CD8-positive, alpha-beta memory T cell (primary cell): ENCODE measurements at regions not wholly inside any gene's neighbourhood (a gene's known extent, or its start where the extent isn't known, plus 50 kb on each side); places are given as distances from the start of the nearest gene placed in this dataset.

Experiments
- CTCF ChIA-PET: fragments of 350-600 bp; sonication (Branson Sonifier 250); formaldehyde crosslinking; loops from one replicate; lab custom pipeline; 2021; ENCODE audit warnings: antibody characterized with exemption; lab: Charles Lee
- POLR2A ChIA-PET: fragments of 350-600 bp; sonication (Branson Sonifier 250); formaldehyde crosslinking; loops from one replicate; lab custom pipeline; 2021; ENCODE audit warnings: antibody characterized with exemption; lab: Charles Lee
- DNase-seq, 5 donors: peaks; one replicate each; pipeline versions ENCODE4 v3.0.0 to v3.0.0-alpha.2; 2020 to 2022; ENCODE audit warnings: mixed read lengths in 1 of 5
- H3K27ac ChIP-seq: one replicate; pipeline ENCODE4 v1.7.0; 2013; ENCODE audit warnings: low read depth, mild to moderate bottlenecking, low read length, moderate library complexity
- H3K27me3 ChIP-seq: 2 replicates; pipeline ENCODE4 v1.7.0; 2013; ENCODE audit warnings: low read length, mild to moderate bottlenecking; ENCODE audit not compliant: insufficient read depth, poor library complexity, severe bottlenecking
- H3K36me3 ChIP-seq: 2 replicates; pipeline ENCODE4 v1.7.0; 2013; ENCODE audit warnings: mild to moderate bottlenecking, low read length, moderate library complexity; ENCODE audit not compliant: insufficient read depth
- H3K4me1 ChIP-seq: 2 replicates; pipeline ENCODE4 v1.7.0; 2013; ENCODE audit warnings: mild to moderate bottlenecking, low read length, moderate library complexity; ENCODE audit not compliant: insufficient read depth
- H3K4me3 ChIP-seq: 2 replicates; pipeline ENCODE4 v1.7.0; 2013; ENCODE audit warnings: mild to moderate bottlenecking, low read length
- H3K9me3 ChIP-seq: 2 replicates; pipeline ENCODE4 v1.7.0; 2013; ENCODE audit warnings: mild to moderate bottlenecking, low read length
- H3K27ac Mint-ChIP-seq, 8 donors: one replicate each; pipeline ENCODE4 v1.8.0; 2020 to 2021; ENCODE audit warnings: mixed read lengths in 8 of 8, mild to moderate bottlenecking in 6 of 8, inconsistent platforms in 3 of 8, moderate library complexity in 3 of 8
- H3K27me3 Mint-ChIP-seq, 2 donors: one replicate each; pipeline ENCODE4 v1.8.0; 2020 to 2021; ENCODE audit warnings: mixed read lengths in 2 of 2, mild to moderate bottlenecking in 1 of 2, moderate library complexity in 1 of 2
- H3K36me3 Mint-ChIP-seq, 3 donors: one replicate each; pipeline ENCODE4 v1.8.0; 2020 to 2021; ENCODE audit warnings: mixed read lengths in 3 of 3, inconsistent platforms in 1 of 3, mild to moderate bottlenecking in 1 of 3
- H3K4me1 Mint-ChIP-seq, 3 donors: one replicate each; pipeline ENCODE4 v1.8.0; 2020 to 2021; ENCODE audit warnings: mixed read lengths in 3 of 3, inconsistent platforms in 1 of 3, mild to moderate bottlenecking in 1 of 3
- H3K4me3 Mint-ChIP-seq, 7 donors: one replicate each; pipeline ENCODE4 v1.8.0; 2020 to 2021; ENCODE audit warnings: mixed read lengths in 7 of 7, mild to moderate bottlenecking in 6 of 7, moderate library complexity in 4 of 7, inconsistent platforms in 2 of 7
- H3K9me3 Mint-ChIP-seq, 5 donors: one replicate each; pipeline ENCODE4 v1.8.0; 2020 to 2022; ENCODE audit warnings: mixed read lengths in 5 of 5, mild to moderate bottlenecking in 3 of 5, moderate library complexity in 2 of 5, inconsistent platforms in 1 of 5

GRCh38 chr6:105994591-105995390 is 91.3 kb upstream of the PRDM1 start:
- Mint-ChIP-seq H3K4me3 (peak overlapping the region; percentile 83 to 97 (median 92)), H3K4me1 (peaks cover 21 to 42% (median 30%) of the 10 kb centered on the region in 3 donors), H3K36me3 (peaks cover 0 to 12% (median 0%) of the 10 kb centered on the region in 3 donors), H3K9me3 (no peaks in the 10 kb centered on the region), H3K27ac (peak overlapping the region; percentile 89 to 97 (median 94)), H3K27me3 (peaks cover 12 to 30% of the 10 kb centered on the region in 2 donors)
- DNase-seq = peak in 4 of 5 donors; percentile 24 to 68 (median 26)
- H3K27me3 ChIP-seq = peaks cover 12% of the 10 kb centered on the region
- peak overlapping the region; percentile 72 for H3K27ac ChIP-seq
- ChIA-PET CTCF (interaction anchor here (0.9 to 5.7 kb wide), 9 partner anchors 8 to 564 kb away, joined by 3 to 48 read pairs (median 4); partner anchors contain the start of gene PRDM1), POLR2A (interaction anchor here (0.6 to 4.3 kb wide), 6 partner anchors 13 to 512 kb away, joined by 3 to 22 read pairs (median 4); partner anchors contain the start of gene PRDM1)
- peak overlapping the region; percentile 74 for H3K4me3 ChIP-seq
- no peaks in the 10 kb centered on the region for H3K36me3 ChIP-seq
- H3K9me3 ChIP-seq = no peaks in the 10 kb centered on the region
- peaks cover 22% of the 10 kb centered on the region for H3K4me1 ChIP-seq

GRCh38 chr6:105994118-105994590 is 92.0 kb upstream of the PRDM1 start:
- H3K27me3 Mint-ChIP-seq = peaks cover 9 to 30% of the 10 kb centered on the region in 2 donors
- Histone ChIP-seq H3K4me3 (peak overlapping the region; percentile 74), H3K4me1 (peaks cover 22% of the 10 kb centered on the region), H3K9me3 (no peaks in the 10 kb centered on the region), H3K27ac (peak overlapping the region; percentile 72), H3K27me3 (peaks cover 12% of the 10 kb centered on the region), H3K36me3 (no peaks in the 10 kb centered on the region)
- no peaks in the 10 kb centered on the region for H3K9me3 Mint-ChIP-seq
- H3K36me3 Mint-ChIP-seq = peaks cover 0 to 12% (median 0%) of the 10 kb centered on the region in 3 donors
- ChIA-PET POLR2A (interaction anchor here (0.6 to 4.3 kb wide), 7 partner anchors 13 to 511 kb away, joined by 3 to 22 read pairs (median 4); partner anchors contain the start of gene PRDM1), CTCF (interaction anchor here (0.9 to 5.7 kb wide), 8 partner anchors 9 to 563 kb away, joined by 3 to 48 read pairs (median 4); partner anchors contain the start of gene PRDM1)
- H3K27ac Mint-ChIP-seq = peak overlapping the region; percentile 89 to 97 (median 94)
- DNase-seq = peak; percentile 29 to 75 (median 55)
- peaks cover 21 to 42% (median 30%) of the 10 kb centered on the region in 3 donors for H3K4me1 Mint-ChIP-seq
- H3K4me3 Mint-ChIP-seq = peak overlapping the region; percentile 83 to 97 (median 92)

- Mint-ChIP-seq H3K27me3 (peaks cover 9 to 30% of the 10 kb centered on the region in 2 donors), H3K36me3 (peaks cover 0 to 12% (median 0%) of the 10 kb centered on the region in 3 donors), H3K9me3 (no peaks in the 10 kb centered on the region), H3K27ac (peak overlapping the region; percentile 89 to 99 (median 94)), H3K4me1 (peaks cover 21 to 42% (median 30%) of the 10 kb centered on the region in 3 donors), H3K4me3 (peak overlapping the region; percentile 83 to 97 (median 92))
- Histone ChIP-seq H3K27me3 (peaks cover 12% of the 10 kb centered on the region), H3K9me3 (no peaks in the 10 kb centered on the region), H3K27ac (peak overlapping the region; percentile 72), H3K36me3 (no peaks in the 10 kb centered on the region), H3K4me1 (peaks cover 22% of the 10 kb centered on the region), H3K4me3 (peak overlapping the region; percentile 74)
- CTCF ChIA-PET = interaction anchor here (0.9 to 5.7 kb wide), 11 partner anchors 10 to 562 kb away, joined by 3 to 48 read pairs (median 4); partner anchors contain the start of gene PRDM1
- POLR2A ChIA-PET = interaction anchor here (0.6 to 4.3 kb wide), 13 partner anchors 12 to 511 kb away, joined by 3 to 22 read pairs (median 4); partner anchors contain the start of gene PRDM1
- no peak for DNase-seq
These were observed 92.6 kb upstream of the PRDM1 start for GRCh38 chr6:105993341-105994117.

- Histone ChIP-seq H3K27ac (peak overlapping the region; percentile 79), H3K9me3 (no peaks in the 10 kb centered on the region), H3K4me3 (peak overlapping the region; percentile 93), H3K36me3 (no peaks in the 10 kb centered on the region), H3K27me3 (peaks cover 12% of the 10 kb centered on the region), H3K4me1 (peaks cover 22% of the 10 kb centered on the region)
- Mint-ChIP-seq H3K4me1 (peaks cover 21 to 42% (median 30%) of the 10 kb centered on the region in 3 donors), H3K4me3 (peak overlapping the region; percentile 88 to 99 (median 92)), H3K9me3 (no peaks in the 10 kb centered on the region), H3K36me3 (peaks cover 0 to 12% (median 0%) of the 10 kb centered on the region in 3 donors), H3K27ac (peak overlapping the region; percentile 91 to 99 (median 96)), H3K27me3 (peaks cover 10 to 23% of the 10 kb centered on the region in 2 donors)
- POLR2A ChIA-PET = interaction anchor here (0.5 to 4.3 kb wide), 18 partner anchors 9 to 538 kb away, joined by 3 to 22 read pairs (median 4); partner anchors contain the start of gene PRDM1
- CTCF ChIA-PET = interaction anchor here (0.7 to 5.7 kb wide), 8 partner anchors 11 to 508 kb away, joined by 3 to 48 read pairs (median 4); no protein-coding TSS in a partner anchor
- DNase-seq = peak; percentile 84 to 91 (median 87)
These were observed 93.7 kb upstream of the PRDM1 start for GRCh38 chr6:105992315-105992961.

- Mint-ChIP-seq H3K4me3 (peak overlapping the region; percentile 88 to 99 (median 92)), H3K9me3 (no peaks in the 10 kb centered on the region), H3K36me3 (peaks cover 0 to 12% (median 0%) of the 10 kb centered on the region in 3 donors), H3K4me1 (peaks cover 21 to 45% (median 30%) of the 10 kb centered on the region in 3 donors), H3K27me3 (peaks cover 10 to 25% of the 10 kb centered on the region in 2 donors), H3K27ac (peak overlapping the region; percentile 91 to 99 (median 95))
- H3K27ac ChIP-seq = peak overlapping the region; percentile 79
- H3K4me3 ChIP-seq = peak overlapping the region; percentile 93
- peaks cover 12% of the 10 kb centered on the region for H3K27me3 ChIP-seq
- peaks cover 22% of the 10 kb centered on the region for H3K4me1 ChIP-seq
- CTCF ChIA-PET = interaction anchor here (0.7 to 5.7 kb wide), 6 partner anchors 10 to 232 kb away, joined by 3 to 48 read pairs (median 6); no protein-coding TSS in a partner anchor
- POLR2A ChIA-PET = interaction anchor here (0.6 to 4.3 kb wide), 16 partner anchors 8 to 537 kb away, joined by 3 to 22 read pairs (median 4); partner anchors contain the start of genes ATG5 and PRDM1
- H3K9me3 ChIP-seq = no peaks in the 10 kb centered on the region
- peak in 1 of 5 donors; percentile 66 for DNase-seq
- H3K36me3 ChIP-seq = no peaks in the 10 kb centered on the region
These were observed 94.4 kb upstream of the PRDM1 start for GRCh38 chr6:105991561-105992314.

- Histone ChIP-seq H3K36me3 (no peaks in the 10 kb centered on the region), H3K9me3 (no peaks in the 10 kb centered on the region), H3K4me1 (peaks cover 26% of the 10 kb centered on the region), H3K27ac (no peak overlapping the region), H3K4me3 (no peak overlapping the region), H3K27me3 (peaks cover 7% of the 10 kb centered on the region)
- no peak for DNase-seq
- peak overlapping the region in 3 of 7 donors; percentile 3 to 60 (median 31) for H3K4me3 Mint-ChIP-seq
- H3K4me1 Mint-ChIP-seq = peaks cover 24 to 47% (median 34%) of the 10 kb centered on the region in 3 donors
- peak overlapping the region in 4 of 8 donors; percentile 4 to 39 (median 22) for H3K27ac Mint-ChIP-seq
- CTCF ChIA-PET = interaction anchor here (5.7 kb wide), 1 partner anchor 9 kb away, joined by 48 read pairs; no protein-coding TSS in a partner anchor
- no peaks in the 10 kb centered on the region for H3K9me3 Mint-ChIP-seq
- POLR2A ChIA-PET = no interaction called here
- H3K27me3 Mint-ChIP-seq = peaks cover 14 to 19% of the 10 kb centered on the region in 2 donors
- peaks cover 0 to 12% (median 0%) of the 10 kb centered on the region in 3 donors for H3K36me3 Mint-ChIP-seq
These were observed 96.0 kb upstream of the PRDM1 start for GRCh38 chr6:105990151-105990550.
